Heart right ventricle (tissue), 16 donors: ENCODE measurements at regions not wholly inside any gene's neighbourhood (a gene's known extent, or its start where the extent isn't known, plus 50 kb on each side); places are given as distances from the start of the nearest gene placed in this dataset.

ENCODE experiments used
- ATAC-seq, 8 donors: fragments of 200-7000 bp; cut with Tn5 transposase; one replicate each; pipeline ENCODE4 v1.9.1; 2020; ENCODE audit warnings: mild to moderate bottlenecking in 8 of 8, moderate library complexity in 8 of 8, moderate number of reproducible peaks in 1 of 8
- DNase-seq, 2 donors: peaks; one replicate each; pipeline ENCODE4 v3.0.0-alpha.2; 2020
- H3K27ac ChIP-seq, 10 donors: fragments of 200-600 bp; sonication (generic) in 2 of 10; one replicate each; pipeline versions ENCODE4 v1.5.0 to v1.8.0; 2020 to 2022; ENCODE audit warnings: mild to moderate bottlenecking in 3 of 10
- H3K27me3 ChIP-seq, 7 donors: fragments of 200-600 bp; one replicate each; pipeline ENCODE4 v1.8.0; 2021 to 2022; ENCODE audit warnings: mild to moderate bottlenecking in 2 of 7
- H3K36me3 ChIP-seq, 9 donors: fragments of 200-600 bp; sonication (generic) in 1 of 9; one replicate each; pipeline versions ENCODE4 v1.5.0 to v1.8.0; 2020 to 2022; ENCODE audit warnings: mild to moderate bottlenecking in 2 of 9
- H3K4me1 ChIP-seq, 9 donors: fragments of 200-600 bp; sonication (generic) in 1 of 9; one replicate each; pipeline versions ENCODE4 v1.5.0 to v1.8.0; 2020 to 2022; ENCODE audit warnings: mild to moderate bottlenecking in 4 of 9
- H3K4me3 ChIP-seq, 10 donors: fragments of 200-600 bp; sonication (generic) in 2 of 10; one replicate each; pipeline versions ENCODE4 v1.5.0 to v1.8.0; 2020 to 2022; ENCODE audit warnings: mild to moderate bottlenecking in 7 of 10, moderate library complexity in 2 of 10
- H3K9me3 ChIP-seq, 11 donors: fragments of 200-600 bp in 10 of 11; sonication (generic) in 2 of 11; one replicate each; pipeline versions ENCODE4 v1.5.0 to v1.8.0; 2013 to 2022; ENCODE audit warnings: mild to moderate bottlenecking in 2 of 11, control low read depth in 1 of 11, moderate library complexity in 1 of 11
- WGBS, 2 donors: extraction: QIAGEN DNeasy Blood & Tissue Kit; methylation state at CpG; one replicate each; pipeline ENCODE4 v1.1.7; 2013; ENCODE audit warnings: inconsistent platforms in 1 of 2; 5-methylcytosine and 5-hydroxymethylcytosine counted together
- intact Hi-C, 10 donors: fragments of 100-400 bp; cut with DNase I; formaldehyde crosslinking; loops; one replicate each; pipeline versions ENCODE4 v1.11.1 to v1.14.2; 2022
- TF ChIP-seq, protein P1 (sequence below), 9 donors: fragments of 200-600 bp; sonication (generic) in 2 of 9; IDR thresholded peaks; one replicate each; pipeline versions ENCODE4 v1.5.0 to v1.8.0; 2021 to 2022; ENCODE audit warnings: antibody characterized with exemption in 9 of 9, mild to moderate bottlenecking in 5 of 9, moderate library complexity in 1 of 9
- donor health status: Arrhythmogenic right ventricular cardiomyopathy.
- donor health status: ischemic (EF 13 %, LVEDD 7.1; RV severe dilation, severe dysfunction).
- donor health status: healthy with polysubstance abuse.
- donor health status: DM: no; HTN: yes; CAD: no.
- donor health status: DM: no; HTN: no; CAD: no.
- donor health status: ischemic (EF 25% LVEDD 6.9; RV normal size, moderate dysfunction).
- donor health status: ischemic (EF 25% LVEDD 5.7; RV mildly dilated, moderate dysfunction).
- donor health status: healthy.
- donor health status: DM: yes; HTN: yes; CAD: no.
- donor health status: Ischemic cardiomyopathy.
- donor health status: ischemic (EF 35%, LVEDD 5.7; RV mildly dilated, moderate dysfunction).
- donor health status: nonischemic (EF 11% LVEDD 7.7; RV severe dilation, severe dysfunction).
- donor health status: DM: yes; HTN: yes; CAD: no.
- donor health status: PGD.
- donor health status: ischemic (EF 29% LVEDD 5.4; RV normal size, mild dysfunction).
- donor health status: nonischemic (EF 23%, LVEDD 6.1; RV moderate dilation, normal function).

DNA sequence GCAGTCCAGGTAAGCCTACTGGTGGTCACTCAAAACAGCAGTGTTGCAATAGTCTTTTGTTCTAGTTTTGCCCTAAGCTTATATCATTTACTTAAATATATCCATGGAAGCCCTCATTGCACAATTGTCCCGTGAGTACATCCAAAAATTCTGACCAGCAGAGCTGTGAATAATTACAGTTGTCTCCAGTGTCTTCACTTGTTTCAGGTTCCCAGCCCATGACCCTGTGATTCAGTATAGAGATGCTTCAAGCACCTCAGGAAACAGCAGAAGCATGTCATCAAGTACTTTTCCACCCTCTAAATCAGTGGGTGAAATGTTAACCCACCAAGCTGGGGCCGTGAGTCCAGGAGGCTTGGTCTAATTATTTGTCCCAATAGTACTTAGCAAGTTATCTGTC lies 214.9 kb upstream of the RPS6KA3 start:
- TF ChIP-seq, protein P1, sequence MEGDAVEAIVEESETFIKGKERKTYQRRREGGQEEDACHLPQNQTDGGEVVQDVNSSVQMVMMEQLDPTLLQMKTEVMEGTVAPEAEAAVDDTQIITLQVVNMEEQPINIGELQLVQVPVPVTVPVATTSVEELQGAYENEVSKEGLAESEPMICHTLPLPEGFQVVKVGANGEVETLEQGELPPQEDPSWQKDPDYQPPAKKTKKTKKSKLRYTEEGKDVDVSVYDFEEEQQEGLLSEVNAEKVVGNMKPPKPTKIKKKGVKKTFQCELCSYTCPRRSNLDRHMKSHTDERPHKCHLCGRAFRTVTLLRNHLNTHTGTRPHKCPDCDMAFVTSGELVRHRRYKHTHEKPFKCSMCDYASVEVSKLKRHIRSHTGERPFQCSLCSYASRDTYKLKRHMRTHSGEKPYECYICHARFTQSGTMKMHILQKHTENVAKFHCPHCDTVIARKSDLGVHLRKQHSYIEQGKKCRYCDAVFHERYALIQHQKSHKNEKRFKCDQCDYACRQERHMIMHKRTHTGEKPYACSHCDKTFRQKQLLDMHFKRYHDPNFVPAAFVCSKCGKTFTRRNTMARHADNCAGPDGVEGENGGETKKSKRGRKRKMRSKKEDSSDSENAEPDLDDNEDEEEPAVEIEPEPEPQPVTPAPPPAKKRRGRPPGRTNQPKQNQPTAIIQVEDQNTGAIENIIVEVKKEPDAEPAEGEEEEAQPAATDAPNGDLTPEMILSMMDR (IDR thresholded peaks at IDR 0.05), result no peak
- Histone ChIP-seq H3K9me3 (peaks cover 0 to 9% (median 0%) of the 10 kb centered on the region in 11 donors), H3K27me3 (peaks cover 0 to 20% (median 0%) of the 10 kb centered on the region in 7 donors), H3K4me1 (no peaks in the 10 kb centered on the region), H3K36me3 (no peaks in the 10 kb centered on the region), H3K27ac (no peak overlapping the region), H3K4me3 (no peak overlapping the region)
- no peak for ATAC-seq
- whole genome bisulfite sequencing, 2 donors, result 68 to 73% methylated on average over 2 of the region's 2 CpGs
- no peak for DNase-seq
- intact Hi-C loops, result no loop called here

DNA sequence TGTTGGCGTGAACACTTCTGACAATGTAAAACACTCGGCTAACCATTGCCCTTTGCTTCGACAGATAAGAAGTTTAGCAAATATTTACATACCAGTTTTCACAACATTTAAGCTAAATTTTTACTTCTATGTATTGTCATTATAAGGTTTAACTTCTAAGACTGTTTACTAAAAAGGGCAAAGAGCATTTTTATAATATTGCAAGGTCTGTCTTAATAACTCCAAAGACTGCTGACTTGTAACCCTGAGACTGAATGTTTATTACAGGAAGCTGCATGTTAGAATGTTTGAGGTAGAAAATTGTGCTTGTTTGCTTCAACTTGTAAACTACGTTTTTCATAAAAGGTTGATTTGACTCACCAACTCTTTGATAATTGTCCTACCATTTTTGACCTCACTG lies 213.2 kb upstream of the RPS6KA3 start:
- peaks cover 0 to 18% (median 0%) of the 10 kb centered on the region in 7 donors for H3K27me3 ChIP-seq
- DNase-seq, result no peak
- no peak for ATAC-seq
- TF ChIP-seq, protein P1 (IDR thresholded peaks at IDR 0.05), result no peak
- intact Hi-C loops, result no loop called here
- peaks cover 0 to 9% (median 0%) of the 10 kb centered on the region in 11 donors for H3K9me3 ChIP-seq
- H3K36me3 ChIP-seq, result no peaks in the 10 kb centered on the region
- 81 to 90% methylated on average over 4 of the region's 4 CpGs for WGBS, 2 donors
- no peak overlapping the region for H3K4me3 ChIP-seq
- no peaks in the 10 kb centered on the region for H3K4me1 ChIP-seq
- H3K27ac ChIP-seq, result no peak overlapping the region

DNA sequence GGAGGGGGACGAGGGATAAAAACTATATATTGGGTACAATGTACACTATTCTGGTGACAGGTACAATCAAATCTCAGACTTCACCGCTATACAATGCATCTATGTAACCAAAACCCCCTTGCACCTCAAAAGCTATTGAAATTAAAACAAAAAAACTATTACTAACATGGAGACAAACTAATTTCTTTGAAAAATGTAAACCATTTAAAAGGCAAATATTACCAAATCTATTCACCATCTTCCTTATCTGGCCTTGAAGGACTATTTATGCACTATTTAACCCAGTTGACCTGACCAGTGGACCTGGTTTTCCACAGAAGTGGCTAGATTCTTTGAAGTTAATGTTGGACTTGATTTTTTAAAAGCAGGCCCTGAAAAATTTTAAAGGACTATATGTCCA lies 212.3 kb upstream of the RPS6KA3 start:
- TF ChIP-seq, protein P1 (IDR thresholded peaks at IDR 0.05), result no peak
- no peaks in the 10 kb centered on the region for H3K36me3 ChIP-seq
- H3K9me3 ChIP-seq, result peaks cover 0 to 9% (median 0%) of the 10 kb centered on the region in 11 donors
- ATAC-seq (no peak), DNase-seq (no peak)
- peaks cover 0 to 13% (median 0%) of the 10 kb centered on the region in 7 donors for H3K27me3 ChIP-seq
- H3K27ac ChIP-seq, result no peak overlapping the region
- intact Hi-C loops, result no loop called here
- H3K4me3 ChIP-seq, result no peak overlapping the region
- H3K4me1 ChIP-seq, result no peaks in the 10 kb centered on the region
- WGBS, 2 donors, result 83 to 85% methylated on average over 2 of the region's 2 CpGs

DNA sequence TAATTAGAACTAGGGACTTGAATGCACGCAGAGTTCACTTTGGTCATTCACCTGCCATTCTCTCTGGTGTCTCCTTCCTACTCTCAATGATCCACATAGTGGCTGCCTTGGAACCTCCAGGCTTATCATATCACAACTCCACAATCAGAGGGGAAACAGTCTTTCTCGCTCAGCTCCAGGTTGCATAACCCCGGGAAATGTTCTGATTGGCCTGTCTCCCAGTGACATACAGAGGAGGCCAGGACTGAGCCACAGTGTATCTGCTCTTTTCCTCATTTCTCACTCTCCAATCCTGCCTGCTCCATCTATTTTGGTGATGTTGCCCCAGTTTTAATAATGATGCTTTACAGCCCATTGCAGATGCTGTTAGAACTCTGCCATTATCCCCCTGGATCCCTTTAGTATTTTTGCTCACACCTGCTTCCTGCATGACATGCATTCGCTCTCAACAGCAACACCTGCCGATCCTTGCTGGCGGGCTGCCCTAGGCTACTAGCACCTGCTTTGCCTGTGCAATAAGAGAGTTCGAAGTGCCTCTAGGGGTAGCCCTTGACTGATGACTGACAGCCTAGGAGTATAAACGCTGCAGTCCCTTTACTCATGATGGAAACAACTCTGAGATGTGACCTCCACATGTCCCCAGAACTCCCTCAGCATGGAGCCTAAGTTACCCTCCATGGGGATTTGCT lies 211.3 kb upstream of the RPS6KA3 start:
- H3K36me3 ChIP-seq, result no peaks in the 10 kb centered on the region
- WGBS, 2 donors, result 77 to 80% methylated on average over 8 of the region's 8 CpGs
- intact Hi-C loops, result no loop called here
- ATAC-seq (no peak), DNase-seq (no peak)
- H3K27ac ChIP-seq, result no peak overlapping the region
- H3K27me3 ChIP-seq, result peaks cover 0 to 12% (median 0%) of the 10 kb centered on the region in 7 donors
- peaks cover 0 to under 1% (median 0%) of the 10 kb centered on the region in 11 donors for H3K9me3 ChIP-seq
- no peaks in the 10 kb centered on the region for H3K4me1 ChIP-seq
- H3K4me3 ChIP-seq, result no peak overlapping the region
- TF ChIP-seq, protein P1 (IDR thresholded peaks at IDR 0.05), result no peak
